ENCODE measurements at regions not wholly inside any gene's neighbourhood (a gene's known extent, or its start where the extent isn't known, plus 50 kb on each side); places are given as distances from the start of the nearest gene placed in this dataset.

DNA sequence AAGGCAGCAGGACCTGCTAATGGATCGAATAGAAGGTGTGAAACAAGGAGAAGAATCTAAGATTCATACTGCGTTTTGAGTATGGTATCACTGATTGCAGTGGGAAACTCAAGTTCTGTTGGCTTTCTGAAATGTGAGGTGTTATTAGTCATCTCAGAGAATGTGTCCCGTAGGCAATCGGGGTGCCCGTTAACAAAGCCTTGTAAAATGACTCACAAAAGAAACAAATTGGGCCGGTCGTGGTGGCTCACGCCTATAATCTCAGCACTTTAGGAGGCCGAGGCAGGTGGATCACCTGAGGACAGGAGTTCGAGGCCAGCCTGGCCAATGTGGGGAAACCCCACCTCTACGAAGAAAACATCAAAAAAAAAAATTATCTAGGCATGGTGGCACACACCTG lies 118.2 kb upstream of the C7orf33 start:
- Mint-ChIP-seq H3K36me3 (ENCODE audit: insufficient read depth) (no peaks in the 10 kb centered on the region), H3K4me1 (ENCODE audit: low read depth) (peaks cover 6% of the 10 kb centered on the region), H3K27me3 (peaks cover 11% of the 10 kb centered on the region), H3K4me3 (ENCODE audit: low read depth) (no peak overlapping the region), H3K27ac (no peak overlapping the region), H3K9me3 (ENCODE audit: low read depth) (no peaks in the 10 kb centered on the region)
- TF ChIP-seq, protein P1, sequence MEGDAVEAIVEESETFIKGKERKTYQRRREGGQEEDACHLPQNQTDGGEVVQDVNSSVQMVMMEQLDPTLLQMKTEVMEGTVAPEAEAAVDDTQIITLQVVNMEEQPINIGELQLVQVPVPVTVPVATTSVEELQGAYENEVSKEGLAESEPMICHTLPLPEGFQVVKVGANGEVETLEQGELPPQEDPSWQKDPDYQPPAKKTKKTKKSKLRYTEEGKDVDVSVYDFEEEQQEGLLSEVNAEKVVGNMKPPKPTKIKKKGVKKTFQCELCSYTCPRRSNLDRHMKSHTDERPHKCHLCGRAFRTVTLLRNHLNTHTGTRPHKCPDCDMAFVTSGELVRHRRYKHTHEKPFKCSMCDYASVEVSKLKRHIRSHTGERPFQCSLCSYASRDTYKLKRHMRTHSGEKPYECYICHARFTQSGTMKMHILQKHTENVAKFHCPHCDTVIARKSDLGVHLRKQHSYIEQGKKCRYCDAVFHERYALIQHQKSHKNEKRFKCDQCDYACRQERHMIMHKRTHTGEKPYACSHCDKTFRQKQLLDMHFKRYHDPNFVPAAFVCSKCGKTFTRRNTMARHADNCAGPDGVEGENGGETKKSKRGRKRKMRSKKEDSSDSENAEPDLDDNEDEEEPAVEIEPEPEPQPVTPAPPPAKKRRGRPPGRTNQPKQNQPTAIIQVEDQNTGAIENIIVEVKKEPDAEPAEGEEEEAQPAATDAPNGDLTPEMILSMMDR (IDR thresholded peaks at IDR 0.05; ENCODE audit: unreplicated experiment) = no peak
- DNase-seq (ENCODE audit: low spot score, unreplicated experiment) = no peak

- H3K36me3 Mint-ChIP-seq (ENCODE audit: insufficient read depth) = no peaks in the 10 kb centered on the region
- peaks cover 11% of the 10 kb centered on the region for H3K27me3 Mint-ChIP-seq
- no peak overlapping the region for H3K4me3 Mint-ChIP-seq (ENCODE audit: low read depth)
- peaks cover 7% of the 10 kb centered on the region for H3K4me1 Mint-ChIP-seq (ENCODE audit: low read depth)
- no peaks in the 10 kb centered on the region for H3K9me3 Mint-ChIP-seq (ENCODE audit: low read depth)
- DNase-seq (ENCODE audit: low spot score, unreplicated experiment) = no peak
- no peak overlapping the region for H3K27ac Mint-ChIP-seq
- TF ChIP-seq, protein P1 (IDR thresholded peaks at IDR 0.05; ENCODE audit: unreplicated experiment) = no peak
Observed at GRCh38 chr7:148473703-148474480, 116.7 kb upstream of the C7orf33 start.

- H3K27me3 Mint-ChIP-seq = peaks cover 11% of the 10 kb centered on the region
- no peak for DNase-seq (ENCODE audit: low spot score, unreplicated experiment)
- H3K27ac Mint-ChIP-seq = peak overlapping the region; percentile 8
- no peak overlapping the region for H3K4me3 Mint-ChIP-seq (ENCODE audit: low read depth)
- TF ChIP-seq, protein P1 (IDR thresholded peaks at IDR 0.05; ENCODE audit: unreplicated experiment) = no peak
- H3K36me3 Mint-ChIP-seq (ENCODE audit: insufficient read depth) = no peaks in the 10 kb centered on the region
- H3K4me1 Mint-ChIP-seq (ENCODE audit: low read depth) = peaks cover 7% of the 10 kb centered on the region
- H3K9me3 Mint-ChIP-seq (ENCODE audit: low read depth) = no peaks in the 10 kb centered on the region
Observed at GRCh38 chr7:148474481-148475025, 116.0 kb upstream of the C7orf33 start.

DNA sequence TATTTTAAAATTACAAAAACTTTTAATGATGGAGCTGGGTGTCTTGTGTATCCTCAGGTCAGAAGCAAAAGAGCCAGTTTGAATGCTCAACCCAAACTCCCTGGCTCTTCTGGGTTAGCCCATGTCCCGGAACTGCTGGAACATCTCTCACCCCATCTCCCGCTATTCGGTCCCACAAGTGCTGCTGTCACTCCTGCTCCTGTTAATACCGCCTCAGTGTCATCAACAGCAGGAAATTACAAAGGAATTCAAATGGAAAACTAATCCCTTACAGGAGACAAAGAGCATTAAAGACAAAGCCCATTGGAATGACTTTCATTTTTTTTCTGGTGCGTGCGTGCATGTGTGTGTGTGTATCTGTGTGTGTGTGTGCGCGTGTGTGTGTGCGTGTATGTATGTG lies 112.0 kb upstream of the C7orf33 start:
- H3K9me3 Mint-ChIP-seq (ENCODE audit: low read depth) = no peaks in the 10 kb centered on the region
- DNase-seq (ENCODE audit: low spot score, unreplicated experiment) = no peak
- no peak overlapping the region for H3K27ac Mint-ChIP-seq
- no peaks in the 10 kb centered on the region for H3K36me3 Mint-ChIP-seq (ENCODE audit: insufficient read depth)
- TF ChIP-seq, protein P1 (IDR thresholded peaks at IDR 0.05; ENCODE audit: unreplicated experiment) = no peak
- H3K27me3 Mint-ChIP-seq = peaks cover 10% of the 10 kb centered on the region
- H3K4me1 Mint-ChIP-seq (ENCODE audit: low read depth) = peaks cover 9% of the 10 kb centered on the region
- no peak overlapping the region for H3K4me3 Mint-ChIP-seq (ENCODE audit: low read depth)

DNA sequence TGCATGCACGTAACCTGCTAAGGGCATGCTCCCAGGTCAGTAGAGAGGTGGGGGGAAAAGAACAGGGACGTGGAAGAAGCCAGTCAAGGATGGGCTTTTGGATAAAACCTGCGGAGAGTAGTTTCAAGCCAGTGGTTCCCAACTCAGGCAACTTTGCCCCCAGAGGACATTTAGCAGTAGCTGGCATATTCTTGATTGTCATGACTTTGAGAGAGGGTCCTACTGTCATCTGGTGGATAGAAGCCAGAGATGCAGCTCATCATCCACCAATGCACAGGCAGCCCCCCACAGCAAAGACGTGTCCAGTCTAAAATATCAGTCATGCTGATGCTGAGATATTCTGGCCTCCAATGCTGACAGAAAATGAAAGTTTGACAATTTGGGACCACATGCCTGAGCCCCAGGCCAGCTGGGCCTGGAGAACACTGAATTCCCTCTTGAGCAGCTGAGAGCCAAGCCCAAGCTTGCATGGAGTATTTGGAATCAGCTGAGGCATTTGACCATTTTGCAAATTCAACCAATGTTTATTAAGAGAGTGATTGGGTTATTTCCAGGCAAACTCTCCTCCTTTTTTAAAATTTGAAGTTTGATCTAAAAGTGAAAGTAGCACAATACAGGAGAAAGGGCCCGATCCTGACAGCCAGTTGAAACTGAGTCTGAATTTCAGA lies 110.0 kb upstream of the C7orf33 start:
- Mint-ChIP-seq H3K27me3 (peaks cover 18% of the 10 kb centered on the region), H3K4me3 (ENCODE audit: low read depth) (no peak overlapping the region), H3K36me3 (ENCODE audit: insufficient read depth) (no peaks in the 10 kb centered on the region), H3K9me3 (ENCODE audit: low read depth) (no peaks in the 10 kb centered on the region), H3K4me1 (ENCODE audit: low read depth) (peaks cover 9% of the 10 kb centered on the region), H3K27ac (no peak overlapping the region)
- no peak for DNase-seq (ENCODE audit: low spot score, unreplicated experiment)
- TF ChIP-seq, protein P1 (IDR thresholded peaks at IDR 0.05; ENCODE audit: unreplicated experiment) = no peak

Measured in progenitor cell of endocrine pancreas (in vitro differentiated cells).